HCT116 (cell line): ENCODE measurements at regions not wholly inside any gene's neighbourhood (a gene's known extent, or its start where the extent isn't known, plus 50 kb on each side); places are given as distances from the start of the nearest gene placed in this dataset.

Experiments
- ATAC-seq: fragments of 200-7000 bp; cut with Tn5 transposase; 2 replicates; pipeline ENCODE4 v1.9.1; 2020; ENCODE audit warnings: mild to moderate bottlenecking, moderate library complexity
- BruUV-seq: library from RNA; stranded (reverse); fragments of 400-500 nt; replicated peaks from 2 replicates; lab custom pipeline; 2021; lab: Mats Ljungman, UMichigan
- CTCF ChIA-PET: fragments of 300-600 bp; sonication (Branson Sonifier 250); formaldehyde crosslinking; loops from one replicate; lab custom pipeline; 2021; ENCODE audit warnings: antibody characterized with exemption; lab: Charles Lee
- POLR2A ChIA-PET: fragments of 300-600, 350-600 bp; sonication (Branson Sonifier 250); formaldehyde crosslinking; loops from one replicate; lab custom pipeline; 2021; ENCODE audit warnings: antibody characterized with exemption; lab: Charles Lee
- RAD21 ChIA-PET, 2 experiments: fragments of 300-600 bp; sonication (Branson Sonifier 250); formaldehyde crosslinking; loops; one replicate each; lab custom pipeline; 2023; ENCODE audit warnings: low total read pairs in 2 of 2; ENCODE audit not compliant: uncharacterized antibody in 2 of 2, unreplicated experiment in 2 of 2, low non-redundant PET in 1 of 2; lab: Charles Lee
- DNase-seq: peaks from one replicate; pipeline ENCODE4 v3.0.0-alpha.2; 2010; ENCODE audit warnings: low read depth, low spot score
- H2AFZ ChIP-seq: fragments of 200-600 bp; shearing (Covaris generic), sonication (generic); 2 replicates; pipeline ENCODE4 v1.6.1; 2017; ENCODE audit warnings: low read depth, mixed run types, mixed read lengths, antibody characterized with exemption, low read length; ENCODE audit not compliant: poor library complexity, severe bottlenecking
- H3K27ac ChIP-seq: 2 replicates; pipeline ENCODE4 v1.5.1; 2012; ENCODE audit warnings: low read depth, low read length
- H3K27me3 ChIP-seq: fragments of 200-600 bp; sonication (generic); 2 replicates; pipeline ENCODE4 v1.6.1; 2016; ENCODE audit warnings: mixed run types, low read length, mixed read lengths; ENCODE audit not compliant: insufficient read depth
- H3K36me3 ChIP-seq, 2 experiments: fragments of 200-500 bp in 1 of 2; fragments of 200-600 bp in 1 of 2; sonication (Bioruptor generic) in 1 of 2; sonication (generic) in 1 of 2; 2 replicates each; pipeline versions ENCODE4 v1.5.1 to v1.6.1; 2014 to 2016; ENCODE audit warnings: low read length in 2 of 2, inconsistent platforms in 1 of 2, mixed read lengths in 1 of 2, mixed run types in 1 of 2; ENCODE audit not compliant: insufficient read depth in 2 of 2, control insufficient read depth in 1 of 2
- H3K4me1 ChIP-seq, 2 experiments: fragments of 200-600 bp in 1 of 2; sonication (generic) in 1 of 2; 2 replicates each; pipeline versions ENCODE4 v1.5.1 to v1.6.1; 2012 to 2017; ENCODE audit warnings: low read length in 2 of 2, inconsistent platforms in 1 of 2, mild to moderate bottlenecking in 1 of 2, mixed read lengths in 1 of 2, mixed run types in 1 of 2, moderate library complexity in 1 of 2; ENCODE audit not compliant: insufficient read depth in 2 of 2, control insufficient read depth in 1 of 2
- H3K4me2 ChIP-seq: fragments of 200-600 bp; sonication (generic); 2 replicates; pipeline ENCODE4 v1.6.1; 2017; ENCODE audit warnings: mixed run types, low read length, mixed read lengths
- H3K4me3 ChIP-seq, 2 experiments: fragments of 200-600 bp in 1 of 2; sonication (generic) in 1 of 2; replicated peaks in 1 of 2; 2 replicates each; pipeline ENCODE4 v1.5.1; 2011 to 2016; ENCODE audit warnings: low read length in 2 of 2, control low read depth in 1 of 2, low read depth in 1 of 2, mild to moderate bottlenecking in 1 of 2, mixed read lengths in 1 of 2, mixed run types in 1 of 2
- H3K79me2 ChIP-seq: fragments of 200-600 bp; sonication (generic); 2 replicates; pipeline ENCODE4 v1.6.1; 2017; ENCODE audit warnings: mild to moderate bottlenecking, mixed run types, low read length, moderate library complexity, mixed read lengths; ENCODE audit not compliant: insufficient read depth
- H3K9ac ChIP-seq: fragments of 200-600 bp; sonication (generic); 2 replicates; pipeline ENCODE4 v1.6.1; 2016; ENCODE audit warnings: low read length, mixed read lengths
- H3K9me2 ChIP-seq: fragments of 200-600 bp; sonication (generic), shearing (Covaris generic); 2 replicates; pipeline ENCODE4 v1.6.1; 2017; ENCODE audit warnings: mixed run types, mild to moderate bottlenecking, moderate library complexity; ENCODE audit not compliant: insufficient read depth
- H3K9me3 ChIP-seq, 2 experiments: fragments of 200-500 bp in 1 of 2; fragments of 200-600 bp in 1 of 2; sonication (Bioruptor generic) in 1 of 2; sonication (generic) in 1 of 2; 2 replicates each; pipeline ENCODE4 v1.6.1; 2014 to 2017; ENCODE audit warnings: low read length in 2 of 2, mixed read lengths in 2 of 2, inconsistent platforms in 1 of 2, low read depth in 1 of 2, mild to moderate bottlenecking in 1 of 2, mixed run types in 1 of 2, moderate library complexity in 1 of 2; ENCODE audit not compliant: control insufficient read depth in 1 of 2, insufficient read depth in 1 of 2
- H4K20me1 ChIP-seq: fragments of 200-600 bp; sonication (generic), shearing (Covaris generic); 2 replicates; pipeline ENCODE4 v1.6.1; 2017; ENCODE audit warnings: mixed run types, mild to moderate bottlenecking, moderate library complexity; ENCODE audit not compliant: insufficient read depth
- CBX3 ChIP-seq: IDR thresholded peaks from 2 replicates; pipeline ENCODE4 v1.6.1; 2012; ENCODE audit warnings: low read depth
- CEBPB ChIP-seq: IDR thresholded peaks from 2 replicates; pipeline ENCODE4 v1.6.1; 2012; ENCODE audit warnings: low read depth
- CTCF ChIP-seq, 3 experiments: fragments of 200-600 bp in 1 of 3; sonication (generic) in 1 of 3; IDR thresholded peaks in 2 of 3; conservative IDR thresholded peaks in 1 of 3; 2 replicates each; pipeline ENCODE4 v1.5.1; 2012 to 2017; ENCODE audit warnings: low read depth in 2 of 3, low read length in 2 of 3, antibody characterized with exemption in 1 of 3, borderline replicate concordance in 1 of 3, control low read depth in 1 of 3, mild to moderate bottlenecking in 1 of 3, mixed read lengths in 1 of 3, mixed run types in 1 of 3, moderate library complexity in 1 of 3; ENCODE audit not compliant: insufficient read depth in 1 of 3
- EGR1 ChIP-seq: IDR thresholded peaks from 2 replicates; pipeline ENCODE4 v1.6.1; 2012; ENCODE audit warnings: low read depth
- EZH2 ChIP-seq: fragments of 200-600 bp; sonication (generic); IDR thresholded peaks from 2 replicates; pipeline ENCODE4 v1.6.1; 2017; ENCODE audit warnings: antibody characterized with exemption, mixed run types
- EZH2phosphoT487 ChIP-seq: fragments of 200-600 bp; IDR thresholded peaks from 2 replicates; pipeline ENCODE4 v1.6.1; 2018; ENCODE audit warnings: antibody characterized with exemption, borderline replicate concordance
- FOSL1 ChIP-seq: IDR thresholded peaks from 2 replicates; pipeline ENCODE4 v1.6.1; 2012; ENCODE audit warnings: low read depth
- POLR2AphosphoS5 ChIP-seq: IDR thresholded peaks from 2 replicates; pipeline ENCODE4 v1.6.1; 2011; ENCODE audit warnings: mild to moderate bottlenecking, low read depth, low read length, moderate library complexity
- RAD21 ChIP-seq: IDR thresholded peaks from 2 replicates; pipeline ENCODE4 v1.6.1; 2012; ENCODE audit warnings: low read depth, mild to moderate bottlenecking
- SP1 ChIP-seq: IDR thresholded peaks from 2 replicates; pipeline ENCODE4 v1.6.1; 2012; ENCODE audit warnings: low read depth
- YY1 ChIP-seq: IDR thresholded peaks from 2 replicates; pipeline ENCODE4 v1.6.1; 2011; ENCODE audit warnings: low read length, low read depth, moderate library complexity, mild to moderate bottlenecking; ENCODE audit not compliant: insufficient replicate concordance; ENCODE audit errors: extremely low read depth
- ZNF274 ChIP-seq: fragments of 200-500 bp; sonication (Bioruptor generic); IDR thresholded peaks from 2 replicates; pipeline ENCODE4 v1.6.1; 2014; ENCODE audit warnings: mild to moderate bottlenecking, low read depth, low read length, inconsistent platforms
- intact Hi-C: fragments of 100-400 bp; cut with micrococcal nuclease; formaldehyde crosslinking; loops from 2 replicates; pipeline ENCODE4 v1.10.0; 2022
- TF ChIP-seq, protein P1 (sequence below): IDR thresholded peaks from 2 replicates; pipeline ENCODE4 v1.6.1; 2012

- ChIA-PET POLR2A (no interaction called here), CTCF (no interaction called here), RAD21 (no interaction called here)
- no peaks in the 10 kb centered on the region for H3K27me3 ChIP-seq
- H3K27ac ChIP-seq = no peak overlapping the region
- H3K4me1 ChIP-seq = no peaks in the 10 kb centered on the region
- no peak overlapping the region for H3K4me2 ChIP-seq
- no peaks in the 10 kb centered on the region for H4K20me1 ChIP-seq
- no peak overlapping the region for H3K9ac ChIP-seq
- H2AFZ ChIP-seq = no peak overlapping the region
- no peaks in the 10 kb centered on the region for H3K36me3 ChIP-seq
- no peak for ATAC-seq
- no peak overlapping the region for H3K4me3 ChIP-seq
- DNase-seq = no peak
- no peaks in the 10 kb centered on the region for H3K9me2 ChIP-seq
- TF ChIP-seq YY1 (no peak), ZNF274 (no peak), CEBPB (no peak), EZH2phosphoT487 (no peak), SP1 (no peak), CTCF (IDR thresholded peaks at IDR 0.05 in 2 of 3, conservative IDR thresholded peaks at IDR 0.05 in 1 of 3; ENCODE audit: borderline replicate concordance in 1 of 3, insufficient read depth in 1 of 3, low read depth in 2 of 3, low read length in 2 of 3) (no peak), POLR2AphosphoS5 (no peak), FOSL1 (no peak), EZH2 (no peak), EGR1 (no peak), CBX3 (no peak), RAD21 (no peak)
- TF ChIP-seq, protein P1, sequence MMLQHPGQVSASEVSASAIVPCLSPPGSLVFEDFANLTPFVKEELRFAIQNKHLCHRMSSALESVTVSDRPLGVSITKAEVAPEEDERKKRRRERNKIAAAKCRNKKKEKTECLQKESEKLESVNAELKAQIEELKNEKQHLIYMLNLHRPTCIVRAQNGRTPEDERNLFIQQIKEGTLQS = no peak
- TF ChIP-seq, all 23 proteins: peak for 0
- intact Hi-C loops = no loop called here
- BruUV-seq = no TSS peak
- Histone ChIP-seq H3K79me2 (no peaks in the 10 kb centered on the region), H3K9me3 (no peaks in the 10 kb centered on the region)
Measured at GRCh38 chr5:102570747-102571146, 71.9 kb upstream of the SLCO6A1 start.
